CD4-positive, alpha-beta T cell treated with Interleukin-10 for 1 hour (primary cell): ENCODE measurements at regions not wholly inside any gene's neighbourhood (a gene's known extent, or its start where the extent isn't known, plus 50 kb on each side); places are given as distances from the start of the nearest gene placed in this dataset.

ENCODE experiments used
- DNase-seq: peaks from one replicate; pipeline ENCODE4 v3.0.0-alpha.2; 2020

DNA sequence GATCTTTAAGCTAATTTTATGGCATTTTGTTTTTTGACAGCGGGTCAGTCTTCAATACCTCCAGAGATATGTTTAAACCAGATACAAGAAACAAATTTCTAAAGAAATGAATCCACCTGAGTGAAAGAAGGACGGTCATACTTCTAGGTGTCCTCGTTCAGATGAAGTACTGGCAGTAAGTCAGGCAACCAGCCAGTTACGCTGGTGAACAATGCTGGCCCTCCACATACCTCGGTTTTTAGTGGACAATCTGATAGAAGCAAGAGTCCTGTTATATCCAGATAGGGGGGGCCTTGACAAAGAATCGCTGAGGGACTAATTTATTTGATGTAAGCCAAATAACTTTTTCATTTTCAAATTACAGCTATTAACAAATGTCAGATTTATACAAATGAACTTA is 266.4 kb upstream of the KLF14 start:
- no peak for DNase-seq

DNA sequence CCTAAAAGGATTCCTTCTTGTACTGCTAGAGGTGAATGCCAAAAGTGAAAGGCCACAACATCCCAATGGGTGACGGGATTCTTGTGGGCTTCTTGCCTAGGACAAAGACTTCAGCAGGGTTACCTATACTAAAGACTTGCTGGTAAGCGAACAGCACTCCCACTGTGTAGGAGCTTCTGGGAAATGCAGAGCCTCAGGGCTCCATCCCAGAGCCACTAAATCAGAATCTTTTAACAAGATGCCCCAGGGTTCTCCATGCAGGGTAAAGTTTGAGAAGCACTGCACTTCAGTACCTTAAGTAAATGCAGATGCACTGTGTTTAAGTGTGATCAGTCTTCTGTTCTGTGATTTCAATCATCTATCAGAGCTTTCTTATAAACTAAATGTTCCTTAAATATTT is 266.9 kb upstream of the KLF14 start:
- DNase-seq = no peak

DNA sequence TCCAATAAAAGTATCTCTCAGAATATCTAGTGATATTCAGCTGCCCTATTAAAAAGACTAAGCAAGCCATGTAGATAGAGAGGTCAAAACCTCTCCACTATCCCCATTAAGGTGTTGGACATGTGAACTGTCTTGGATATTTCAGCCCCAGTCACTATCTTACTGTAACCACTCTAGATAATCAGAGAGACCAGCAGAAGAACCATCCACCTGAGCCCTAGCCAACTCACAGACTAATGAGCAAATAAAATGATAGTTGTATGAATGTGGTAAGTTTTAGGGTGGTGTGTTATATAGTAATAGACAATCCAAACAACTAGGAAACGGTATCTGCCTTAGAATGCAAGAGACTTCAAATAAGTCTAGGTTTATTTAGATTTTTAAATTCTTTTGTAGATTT is 268.6 kb upstream of the KLF14 start:
- DNase-seq = no peak

DNA sequence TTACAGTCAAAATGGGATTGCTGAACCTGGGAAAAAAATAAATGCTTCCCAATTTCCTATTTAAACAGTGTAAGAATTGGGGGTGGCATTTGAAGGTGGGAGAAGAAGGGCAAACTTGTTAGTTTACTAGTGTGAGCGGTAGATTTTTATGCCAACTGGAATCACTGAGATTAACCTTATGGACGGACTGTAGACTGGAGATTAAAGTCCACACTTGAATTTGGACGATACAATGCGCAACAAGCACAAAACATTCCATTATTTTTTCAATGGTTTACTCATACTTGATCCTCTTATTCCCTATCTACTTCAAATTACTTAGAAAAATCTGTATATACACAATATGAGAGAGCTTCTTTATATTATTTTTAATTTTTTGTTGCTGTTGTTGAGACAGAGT is 269.6 kb upstream of the KLF14 start:
- no peak for DNase-seq

DNA sequence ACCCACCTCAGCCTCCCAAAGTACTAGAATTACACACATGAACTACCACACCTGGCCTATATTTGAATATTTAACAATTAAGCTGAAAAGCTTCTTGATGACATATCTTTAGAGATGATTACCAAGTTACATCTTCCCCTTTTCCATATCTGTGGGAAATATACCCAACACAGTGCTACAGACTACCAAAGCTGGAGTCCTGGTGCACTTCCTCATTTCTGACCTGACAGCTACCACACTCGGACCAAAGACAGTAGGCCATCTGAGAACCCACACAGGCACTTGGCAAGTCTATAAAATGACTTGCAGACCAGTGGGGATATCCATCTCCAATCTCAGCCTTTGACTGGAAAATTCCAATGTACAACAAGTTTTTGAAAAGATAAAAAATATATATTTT is 270.4 kb upstream of the KLF14 start:
- DNase-seq = no peak

DNA sequence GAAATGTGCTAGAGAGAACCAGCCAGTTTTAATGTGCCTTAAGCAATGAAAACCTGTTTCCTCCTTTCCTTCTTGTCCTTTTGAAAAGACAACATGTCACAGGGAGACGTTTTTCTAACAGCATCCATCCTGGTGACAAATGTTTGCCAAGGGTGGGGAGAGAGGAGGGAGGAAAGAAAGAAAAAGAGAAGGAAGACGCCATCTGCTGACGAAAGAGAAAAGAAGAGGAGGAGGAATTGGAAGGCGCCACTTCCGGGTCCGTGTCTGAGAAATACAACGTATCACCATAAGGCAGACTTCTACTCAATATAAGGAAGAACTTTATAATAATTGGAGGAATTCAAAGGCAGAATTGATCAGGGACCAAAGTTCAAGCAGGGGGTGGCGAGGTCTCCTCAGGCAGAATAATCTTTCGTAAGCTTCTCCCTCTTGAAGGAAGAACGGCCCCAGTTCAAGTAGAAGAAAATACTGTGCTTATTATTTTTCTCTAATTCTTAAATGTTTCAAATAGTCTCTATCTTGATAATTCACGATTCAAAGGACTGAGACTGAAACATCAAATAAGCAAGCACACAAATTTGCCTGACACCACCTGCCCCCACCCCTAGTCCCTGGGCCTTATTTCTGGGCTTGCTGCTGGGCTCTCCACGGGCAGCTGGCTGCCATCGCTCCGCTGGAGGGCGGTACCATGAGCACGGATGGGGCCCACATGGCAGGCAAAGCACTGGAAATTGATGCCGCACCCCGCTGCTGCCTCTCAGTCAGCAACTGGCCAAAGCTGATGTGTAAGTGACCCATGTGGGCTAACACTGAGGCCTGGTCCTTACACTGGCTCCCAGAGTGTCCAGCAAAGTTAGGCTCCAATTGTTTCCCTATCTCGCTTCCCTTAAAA is 273.7 kb upstream of the KLF14 start:
- DNase-seq = peak; percentile 80

DNA sequence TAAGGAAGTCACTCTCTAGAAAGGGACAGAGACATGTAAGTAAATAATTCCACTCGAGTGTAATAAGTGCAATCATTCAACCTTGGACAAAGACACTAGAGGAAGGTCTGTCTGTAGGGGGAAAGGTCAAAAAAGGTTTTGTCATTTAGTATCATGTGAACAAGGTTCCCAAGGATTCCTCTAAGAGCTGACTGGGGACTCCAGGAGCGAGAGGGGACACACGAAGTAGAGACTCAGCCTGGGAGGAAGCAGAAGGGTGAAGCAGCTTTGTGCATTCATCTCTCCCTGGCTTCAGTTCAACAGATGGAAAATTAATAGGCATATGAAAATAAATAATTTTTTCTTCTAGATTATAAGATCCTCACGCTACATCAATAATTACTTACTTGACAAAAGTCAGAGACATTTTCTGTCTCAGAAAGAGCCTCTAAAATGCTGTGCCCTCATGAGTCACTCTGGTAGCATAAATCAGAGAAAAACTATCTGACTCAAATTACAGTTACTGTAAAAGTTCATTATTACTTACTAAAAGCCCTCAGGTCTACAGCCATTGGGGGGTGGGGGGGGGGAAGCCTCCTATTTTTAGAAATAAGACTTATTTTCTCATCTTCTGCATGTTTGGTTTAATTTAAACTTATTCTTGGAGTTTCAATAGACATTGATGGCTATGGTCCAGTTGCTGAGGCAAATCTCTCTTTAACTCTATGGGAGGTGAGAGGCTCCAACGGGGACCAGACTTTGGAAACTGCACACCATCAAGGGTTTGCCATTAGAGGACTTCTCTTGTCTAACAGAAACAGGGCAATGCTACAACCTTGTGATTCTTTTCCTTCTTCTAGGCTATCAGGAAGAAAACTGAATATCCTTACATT is 275.1 kb upstream of the KLF14 start:
- DNase-seq = no peak

DNA sequence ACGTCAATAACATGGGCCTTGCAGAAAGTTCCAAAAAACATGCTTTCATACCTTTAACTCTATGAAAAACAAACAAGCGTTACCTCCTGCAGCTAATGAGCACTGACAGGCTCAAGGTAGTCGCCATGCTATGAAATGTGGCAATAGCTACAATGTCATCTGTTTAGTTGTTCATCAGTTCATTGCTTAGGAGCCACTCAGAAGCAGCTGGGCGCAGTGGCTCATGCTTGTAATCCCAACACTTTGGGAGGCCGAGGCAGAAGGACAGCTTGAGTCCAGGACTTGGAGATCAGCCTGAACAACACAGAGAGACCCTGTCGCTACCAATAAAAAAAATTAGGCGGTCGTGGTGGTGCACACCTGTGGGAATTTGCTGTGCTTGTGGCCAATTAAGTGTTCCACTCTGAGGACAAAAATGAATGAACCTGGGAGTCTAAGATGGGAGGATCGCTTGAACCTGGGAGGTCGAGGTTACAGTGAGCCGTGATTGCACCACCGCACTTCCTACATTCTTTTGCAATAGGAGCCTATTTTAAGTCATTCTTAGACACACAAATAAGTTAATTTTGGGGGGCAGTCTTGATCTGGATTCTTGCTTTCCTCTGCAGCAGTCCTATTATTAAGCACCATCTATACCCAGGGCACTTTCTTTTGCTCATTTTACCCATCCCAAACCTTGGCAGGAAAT is 276.2 kb upstream of the KLF14 start:
- DNase-seq = no peak

DNA sequence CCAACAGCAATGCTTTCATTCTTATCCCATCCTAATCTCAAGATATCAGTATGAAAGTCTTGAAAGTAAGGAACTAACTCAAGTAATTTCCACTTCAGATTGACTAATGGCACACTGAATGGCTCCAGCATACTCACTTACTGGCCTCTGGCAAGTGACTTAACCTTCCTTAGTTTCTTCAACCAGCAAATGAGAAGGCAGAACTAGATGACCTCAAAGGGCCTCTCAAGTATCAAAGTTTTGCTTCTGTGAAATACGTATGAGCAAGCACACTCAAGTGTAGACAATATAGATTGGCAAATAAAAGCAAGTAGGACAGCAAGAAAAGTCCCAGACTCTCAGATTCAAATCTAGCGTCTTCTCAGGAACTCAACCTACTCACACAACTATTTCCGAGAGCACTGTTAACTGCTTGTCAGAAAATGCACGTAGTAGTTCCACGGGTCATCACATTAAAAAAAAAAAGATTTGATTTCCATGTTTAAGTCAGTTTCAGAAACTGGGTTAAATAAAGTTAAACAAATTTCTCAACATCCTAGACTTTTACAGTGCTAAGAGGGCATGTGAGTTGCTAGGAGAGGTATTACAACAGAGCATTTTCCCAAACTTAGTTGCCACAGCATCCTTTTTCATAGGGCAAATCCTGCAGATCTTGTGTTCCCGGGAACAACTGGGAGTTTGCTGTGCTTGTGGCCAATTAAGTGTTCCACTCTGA is 276.9 kb upstream of the KLF14 start:
- peak; percentile 56 for DNase-seq

DNA sequence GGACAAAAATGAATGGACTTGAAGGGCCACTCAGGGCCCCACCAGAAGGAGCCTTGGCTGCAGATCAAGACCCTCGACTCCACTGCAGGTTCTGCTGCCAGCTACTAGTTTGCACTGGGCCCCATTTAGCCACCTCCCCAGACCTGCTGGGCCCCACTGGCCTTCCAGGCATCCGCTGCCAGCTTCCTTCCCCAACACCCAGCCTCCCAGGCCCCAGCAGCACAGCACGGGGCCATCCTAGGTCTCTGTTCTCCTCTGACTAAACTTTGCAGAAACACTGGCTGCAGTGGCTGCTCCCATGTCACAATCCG is 277.4 kb upstream of the KLF14 start:
- DNase-seq = no peak

DNA sequence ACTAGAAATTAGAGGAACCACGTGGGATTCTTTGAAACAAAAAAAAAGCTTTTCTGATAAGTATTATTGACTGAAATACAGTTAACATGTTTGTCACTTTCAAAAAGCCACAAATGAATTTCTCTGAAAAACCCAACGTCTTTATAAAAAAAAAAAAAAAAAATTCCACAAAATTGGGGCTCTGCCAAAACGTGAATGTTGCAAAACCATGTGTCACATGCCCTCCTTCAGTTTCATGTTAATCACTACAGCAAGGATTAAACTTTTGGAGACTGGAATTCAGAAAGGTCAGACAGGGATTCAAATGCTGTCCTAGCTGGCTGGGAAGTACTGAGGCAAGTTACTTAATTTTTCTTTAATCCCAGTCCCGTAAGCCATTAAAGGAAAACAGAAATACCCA is 278.0 kb upstream of the KLF14 start:
- peak; percentile 65 for DNase-seq

DNA sequence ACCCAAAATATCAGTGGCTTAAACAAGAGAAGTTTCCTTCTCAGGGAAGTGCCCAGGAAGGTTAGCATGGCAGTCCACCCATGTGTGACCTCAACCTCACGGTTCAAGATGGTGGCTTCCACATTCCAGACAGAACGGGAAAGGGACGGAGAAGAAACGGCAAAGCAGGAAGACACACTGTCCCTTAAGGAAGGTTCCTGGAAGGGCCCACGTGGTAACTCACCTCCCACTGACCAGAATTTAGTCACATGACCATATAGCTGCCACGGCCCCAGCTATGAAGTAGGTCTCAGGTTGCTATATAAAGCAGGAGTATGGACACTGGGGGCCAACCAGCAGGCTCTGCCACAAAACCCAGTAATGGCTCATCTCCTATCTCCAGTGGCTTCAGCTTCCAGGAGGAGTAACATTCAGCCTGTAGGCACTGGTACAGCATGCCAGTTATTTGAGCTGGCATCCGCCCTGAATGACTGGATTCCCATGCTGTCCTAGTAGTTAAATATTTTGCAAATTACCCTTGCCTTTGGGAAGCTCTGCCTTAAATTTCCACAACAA is 278.5 kb upstream of the KLF14 start:
- DNase-seq = no peak

DNA sequence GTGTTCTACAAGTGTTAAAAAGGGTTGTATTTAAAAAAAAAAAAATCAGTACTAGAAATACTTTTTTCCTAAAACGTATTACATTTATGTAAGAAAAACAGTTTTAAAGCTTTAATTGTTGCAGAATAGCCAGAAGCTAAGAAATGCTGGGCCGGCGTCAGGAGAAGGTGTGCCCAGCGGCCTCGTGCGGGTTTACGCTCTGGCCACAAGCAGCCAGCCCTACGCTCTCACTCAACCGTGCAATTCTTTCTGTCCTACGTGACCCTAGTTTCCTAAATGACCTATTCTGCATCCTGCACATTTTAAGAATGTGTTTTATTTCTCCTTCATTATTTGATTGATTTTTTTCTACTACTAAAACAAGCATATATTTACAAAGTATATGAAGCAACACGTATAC is 279.7 kb upstream of the KLF14 start:
- no peak for DNase-seq

DNA sequence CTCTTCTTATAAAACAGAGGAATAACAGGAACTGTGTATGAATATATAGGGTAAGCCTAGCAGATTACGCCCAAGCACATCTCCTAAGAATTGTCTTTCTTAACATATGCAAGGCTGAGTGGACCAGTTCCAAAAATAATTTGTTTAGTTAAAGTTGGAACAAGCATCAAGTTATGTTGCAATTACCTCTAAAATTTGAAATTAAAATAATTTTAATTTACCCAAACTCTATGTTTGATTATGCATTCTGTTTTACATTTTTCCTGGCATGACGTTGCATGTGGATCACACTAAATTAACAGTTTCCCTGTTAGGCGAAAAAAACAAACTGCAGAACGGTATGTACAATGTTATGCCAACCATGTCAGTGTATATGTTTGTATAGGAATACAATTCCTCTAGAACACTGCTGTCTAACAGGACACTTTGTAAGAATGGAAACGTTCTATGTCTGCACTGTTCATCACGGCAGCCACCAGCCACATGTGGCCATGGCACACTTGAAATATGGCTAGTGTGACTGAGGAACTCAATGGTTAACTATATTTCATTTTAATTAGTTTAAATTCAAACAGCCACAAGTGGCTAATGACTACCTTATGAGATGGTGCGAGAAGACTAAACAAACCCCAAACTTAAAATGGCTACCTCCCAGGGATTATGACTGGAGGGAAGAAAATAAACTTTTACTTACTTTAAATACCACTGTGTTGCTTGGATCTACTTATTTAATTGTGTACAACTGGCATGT is 281.1 kb upstream of the KLF14 start:
- DNase-seq = no peak

DNA sequence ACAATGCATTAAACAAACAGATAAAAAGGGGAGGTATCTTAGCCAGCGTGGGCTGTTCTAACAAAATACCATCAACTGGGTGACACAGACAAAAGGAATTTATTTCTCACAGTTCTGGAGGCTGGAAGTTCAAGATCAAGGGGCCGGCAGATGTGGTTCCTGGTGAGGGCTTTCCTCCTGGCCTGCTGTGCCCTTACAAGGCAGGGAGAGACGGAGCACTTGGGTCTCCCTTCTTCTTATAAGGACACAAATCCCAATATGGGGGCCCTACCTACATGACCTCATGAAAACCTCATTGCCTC is 281.6 kb upstream of the KLF14 start:
- DNase-seq = no peak

DNA sequence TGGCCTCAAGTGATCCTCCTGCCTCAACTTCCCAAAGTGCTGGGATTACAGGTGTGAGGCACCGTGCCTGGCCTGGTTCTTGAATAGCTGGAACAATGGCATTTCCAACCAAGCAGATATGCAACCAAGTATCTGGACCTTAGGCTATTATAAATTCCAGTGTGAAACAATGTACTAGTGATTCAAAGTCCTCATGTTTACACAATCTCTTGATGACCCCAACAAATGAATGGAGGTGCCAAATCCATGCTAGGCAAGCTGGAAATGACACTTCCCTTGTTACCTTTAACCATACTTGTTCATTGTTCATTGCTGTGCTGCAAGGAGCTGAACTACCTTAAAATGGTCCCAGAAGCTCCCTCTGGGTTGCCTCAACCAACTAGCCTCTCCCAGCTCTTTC is 282.2 kb upstream of the KLF14 start:
- no peak for DNase-seq

DNA sequence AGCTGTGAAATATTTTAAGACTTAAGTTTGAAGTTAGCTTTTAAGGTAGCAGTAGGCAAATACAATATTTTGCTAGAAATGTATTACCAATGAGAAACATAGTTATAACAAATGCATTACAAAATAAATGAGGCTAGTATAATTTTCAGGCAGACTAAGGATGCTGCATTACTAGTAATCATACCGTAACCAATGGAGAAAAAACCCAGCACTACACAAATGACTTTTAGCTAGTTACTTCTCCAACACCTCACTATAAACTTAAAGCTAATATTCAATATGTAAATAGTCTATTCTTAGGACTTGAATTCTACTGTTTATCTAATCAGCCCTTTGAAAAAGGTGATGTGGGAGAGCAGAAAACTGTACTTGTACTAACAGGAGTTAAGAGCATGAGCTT is 285.3 kb upstream of the KLF14 start:
- no peak for DNase-seq

DNA sequence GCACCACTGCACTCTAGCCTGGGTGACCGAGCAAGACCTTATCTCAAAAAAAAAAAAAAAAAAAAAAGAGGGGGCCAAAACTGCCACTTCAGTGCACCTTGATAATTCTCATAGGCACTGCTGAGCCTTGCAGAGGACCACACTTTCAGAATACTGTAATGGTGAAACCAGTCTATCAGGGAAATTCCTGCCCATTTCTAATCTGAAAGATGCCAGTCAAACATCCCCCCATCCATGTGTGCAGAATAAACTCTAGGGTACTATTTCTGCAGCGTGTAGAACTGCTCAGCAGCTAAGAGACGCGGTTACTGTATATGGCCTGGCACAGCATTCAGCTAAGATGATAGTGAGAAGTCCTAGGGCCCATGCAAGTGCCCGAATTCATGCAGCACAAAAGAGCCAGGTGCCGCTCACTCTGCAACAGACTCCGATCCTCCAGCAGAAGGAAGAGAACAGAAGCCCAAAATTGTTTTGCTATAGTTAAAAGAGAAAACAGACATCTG is 286.8 kb upstream of the KLF14 start:
- no peak for DNase-seq

DNA sequence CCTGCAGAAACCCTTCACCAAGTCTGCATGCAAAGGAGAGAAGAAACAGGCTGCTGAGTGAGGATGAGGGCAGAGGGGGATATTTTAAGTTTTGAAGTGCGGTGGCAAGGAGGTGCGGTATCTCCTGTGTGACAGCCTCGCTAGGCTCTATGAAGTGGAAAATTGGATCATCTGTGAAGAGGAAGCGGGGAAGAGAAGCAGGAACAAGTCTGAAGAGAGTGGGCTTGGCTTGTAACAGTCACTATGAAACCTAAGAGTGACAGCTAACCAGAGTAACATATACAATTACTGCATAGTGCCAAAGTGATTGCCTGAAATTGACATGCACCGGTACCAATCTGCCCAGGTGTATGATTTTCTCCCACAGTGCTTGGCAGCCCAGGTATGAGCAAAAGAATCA is 287.5 kb upstream of the KLF14 start:
- no peak for DNase-seq

DNA sequence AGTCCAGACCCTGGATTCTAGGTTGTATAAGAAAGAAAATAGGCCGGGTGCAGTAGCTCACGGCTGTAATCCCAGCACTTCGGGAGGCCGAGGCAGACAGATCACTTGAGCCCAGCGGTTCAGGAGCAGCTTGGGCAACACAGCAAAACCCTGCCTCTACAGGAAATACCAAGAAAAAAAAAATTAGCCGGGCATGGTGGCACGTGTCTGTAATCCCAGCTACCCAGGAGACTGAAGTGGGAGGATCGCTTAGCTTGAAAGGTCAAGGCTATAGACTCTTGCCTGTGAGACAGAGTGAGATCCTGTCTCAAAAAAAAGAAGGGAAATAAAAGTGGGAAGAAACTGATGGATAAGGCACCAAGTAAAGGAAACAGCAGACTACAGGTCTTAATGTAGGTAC is 287.9 kb upstream of the KLF14 start:
- no peak for DNase-seq

DNA sequence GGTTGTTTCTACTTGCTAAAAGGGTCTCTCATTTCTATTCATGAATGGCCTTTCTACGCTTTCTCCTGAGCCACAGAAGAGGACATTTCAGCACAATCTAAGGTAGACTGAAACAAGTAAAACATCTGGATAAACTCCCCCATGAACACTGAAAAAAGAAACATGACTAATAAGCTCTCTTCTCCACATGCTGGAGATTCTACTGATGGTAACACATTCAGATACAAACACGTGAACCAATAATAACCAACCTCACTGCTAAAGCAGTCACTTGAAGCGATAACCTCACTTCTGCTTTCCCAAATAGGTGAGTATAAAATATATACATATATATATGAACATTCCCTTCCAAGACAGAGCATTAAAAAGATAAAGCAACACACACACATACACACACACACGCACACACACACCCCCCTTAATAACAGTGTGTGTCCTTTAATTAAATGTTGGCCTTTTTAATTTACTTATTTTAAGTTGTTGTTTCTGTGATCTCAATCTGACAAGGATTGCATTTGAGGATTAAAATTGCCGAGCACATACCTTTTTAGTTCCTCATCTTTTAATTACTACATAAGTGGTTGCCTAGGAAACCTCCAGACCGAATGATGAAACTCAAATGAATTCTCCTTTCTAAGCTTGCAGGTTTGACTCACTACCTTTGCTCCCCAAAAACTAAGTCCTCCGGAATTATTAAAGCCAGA is 292.4 kb upstream of the KLF14 start:
- no peak for DNase-seq
